ENCODE measurements at regions not wholly inside any gene's neighbourhood (a gene's known extent, or its start where the extent isn't known, plus 50 kb on each side); places are given as distances from the start of the nearest gene placed in this dataset.

DNA sequence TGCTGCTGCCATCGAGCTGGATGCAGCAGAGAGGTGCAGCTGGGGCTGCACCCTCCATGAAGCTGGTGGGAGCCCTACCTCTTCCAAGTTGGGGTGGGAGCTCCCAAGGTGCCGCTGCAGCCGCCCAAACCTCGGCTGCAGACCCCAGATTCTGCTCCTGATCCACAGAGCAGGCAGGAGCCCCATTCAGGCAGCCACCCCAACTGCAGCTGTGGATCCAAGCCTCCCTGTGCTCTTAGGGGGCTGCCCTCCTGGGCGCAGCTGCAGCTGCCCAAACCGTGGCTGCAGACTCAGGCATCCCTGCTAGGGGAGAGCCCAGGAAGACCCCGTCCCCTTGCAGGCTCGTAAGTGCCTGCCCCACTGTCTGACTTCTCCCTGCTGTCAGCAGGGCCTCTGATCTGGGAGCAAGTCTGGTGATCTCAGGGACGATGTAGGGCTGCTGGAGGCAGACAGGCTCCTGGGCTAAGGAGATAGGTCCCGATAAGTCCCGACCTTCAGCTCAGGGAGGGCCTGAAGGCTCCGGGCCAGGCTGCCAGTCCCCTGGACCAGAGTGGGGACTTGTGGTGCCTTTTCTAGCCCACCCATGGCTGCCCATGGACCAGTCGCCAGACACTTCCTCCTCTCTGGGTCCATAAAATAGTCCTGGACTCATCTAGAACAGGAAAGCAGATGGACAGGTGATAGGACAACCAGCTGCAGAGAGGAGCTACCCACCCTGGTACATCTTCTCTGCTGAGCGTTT, 767.1 kb upstream of the CDH7 start:
- H3K27ac ChIP-seq: no peak overlapping the region
- no peaks in the 10 kb centered on the region for H4K20me1 ChIP-seq (ENCODE audit: insufficient read depth)
- H3K4me2 ChIP-seq: no peak overlapping the region

DNA sequence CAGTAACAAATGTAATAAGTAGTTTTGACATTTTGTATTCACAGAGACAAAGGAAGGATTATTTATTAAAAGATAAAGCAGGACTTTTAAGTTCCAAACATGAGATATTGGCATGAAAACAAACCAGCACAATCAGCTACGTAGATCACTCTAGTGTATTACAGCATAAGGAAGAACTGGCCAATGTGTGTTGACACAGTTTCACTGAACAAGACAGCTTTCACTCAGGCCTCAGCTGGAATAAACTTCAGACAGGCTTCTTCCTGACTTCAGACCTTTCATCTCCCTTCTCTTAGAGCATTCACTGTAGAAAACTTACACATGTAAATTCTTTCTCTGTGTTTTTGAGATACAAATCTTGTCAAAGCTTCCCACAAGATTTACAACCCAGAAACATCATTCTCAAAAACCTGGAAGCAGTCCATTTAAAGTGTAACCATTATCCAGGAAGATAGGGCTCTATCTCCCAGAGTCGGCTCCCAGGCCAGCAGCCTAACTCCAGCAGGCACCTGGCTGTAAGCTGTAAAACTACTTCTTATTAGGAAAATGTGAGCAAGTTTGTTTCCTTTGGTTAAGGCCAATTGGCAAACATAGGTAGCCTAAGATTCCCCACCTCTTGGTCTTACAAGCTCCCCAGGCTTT, 768.3 kb upstream of the CDH7 start:
- H3K4me3 ChIP-seq (IDR thresholded peaks at IDR 0.05; ENCODE audit: insufficient read depth, low read depth, low read length): no peak overlapping the region
- no peak overlapping the region for H3K27ac ChIP-seq
- TF ChIP-seq, protein P1, sequence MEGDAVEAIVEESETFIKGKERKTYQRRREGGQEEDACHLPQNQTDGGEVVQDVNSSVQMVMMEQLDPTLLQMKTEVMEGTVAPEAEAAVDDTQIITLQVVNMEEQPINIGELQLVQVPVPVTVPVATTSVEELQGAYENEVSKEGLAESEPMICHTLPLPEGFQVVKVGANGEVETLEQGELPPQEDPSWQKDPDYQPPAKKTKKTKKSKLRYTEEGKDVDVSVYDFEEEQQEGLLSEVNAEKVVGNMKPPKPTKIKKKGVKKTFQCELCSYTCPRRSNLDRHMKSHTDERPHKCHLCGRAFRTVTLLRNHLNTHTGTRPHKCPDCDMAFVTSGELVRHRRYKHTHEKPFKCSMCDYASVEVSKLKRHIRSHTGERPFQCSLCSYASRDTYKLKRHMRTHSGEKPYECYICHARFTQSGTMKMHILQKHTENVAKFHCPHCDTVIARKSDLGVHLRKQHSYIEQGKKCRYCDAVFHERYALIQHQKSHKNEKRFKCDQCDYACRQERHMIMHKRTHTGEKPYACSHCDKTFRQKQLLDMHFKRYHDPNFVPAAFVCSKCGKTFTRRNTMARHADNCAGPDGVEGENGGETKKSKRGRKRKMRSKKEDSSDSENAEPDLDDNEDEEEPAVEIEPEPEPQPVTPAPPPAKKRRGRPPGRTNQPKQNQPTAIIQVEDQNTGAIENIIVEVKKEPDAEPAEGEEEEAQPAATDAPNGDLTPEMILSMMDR (conservative IDR thresholded peaks at IDR 0.05; ENCODE audit: low read depth, low read length): no peak
- no peaks in the 10 kb centered on the region for H3K79me2 ChIP-seq (ENCODE audit: insufficient read depth, low read depth)
- no peaks in the 10 kb centered on the region for H3K4me1 ChIP-seq (ENCODE audit: low read depth, poor library complexity, severe bottlenecking)
- no peak overlapping the region for H3K9ac ChIP-seq
- H3K4me2 ChIP-seq: no peak overlapping the region
- no peaks in the 10 kb centered on the region for H4K20me1 ChIP-seq (ENCODE audit: insufficient read depth)
- H2AFZ ChIP-seq (ENCODE audit: low read depth): no peak overlapping the region
- no peaks in the 10 kb centered on the region for H3K27me3 ChIP-seq (ENCODE audit: insufficient read depth, low read depth)
- H3K36me3 ChIP-seq (ENCODE audit: insufficient read depth): no peaks in the 10 kb centered on the region

More for the DNA sequence above, 767.1 kb upstream of the CDH7 start:
- no peaks in the 10 kb centered on the region for H3K79me2 ChIP-seq (ENCODE audit: insufficient read depth, low read depth)
- TF ChIP-seq, protein P1 (conservative IDR thresholded peaks at IDR 0.05; ENCODE audit: low read depth, low read length): no peak
- H3K4me3 ChIP-seq (IDR thresholded peaks at IDR 0.05; ENCODE audit: insufficient read depth, low read depth, low read length): no peak overlapping the region
- no peaks in the 10 kb centered on the region for H3K36me3 ChIP-seq (ENCODE audit: insufficient read depth)
- H2AFZ ChIP-seq (ENCODE audit: low read depth): no peak overlapping the region
- H3K4me1 ChIP-seq (ENCODE audit: low read depth, poor library complexity, severe bottlenecking): no peaks in the 10 kb centered on the region
- no peak overlapping the region for H3K9ac ChIP-seq
- H3K27me3 ChIP-seq (ENCODE audit: insufficient read depth, low read depth): no peaks in the 10 kb centered on the region

GRCh38 chr18:64981915-64982314, 768.9 kb upstream of the CDH7 start:
- Histone ChIP-seq H3K9ac (no peak overlapping the region), H3K27me3 (ENCODE audit: insufficient read depth, low read depth) (no peaks in the 10 kb centered on the region)

DNA sequence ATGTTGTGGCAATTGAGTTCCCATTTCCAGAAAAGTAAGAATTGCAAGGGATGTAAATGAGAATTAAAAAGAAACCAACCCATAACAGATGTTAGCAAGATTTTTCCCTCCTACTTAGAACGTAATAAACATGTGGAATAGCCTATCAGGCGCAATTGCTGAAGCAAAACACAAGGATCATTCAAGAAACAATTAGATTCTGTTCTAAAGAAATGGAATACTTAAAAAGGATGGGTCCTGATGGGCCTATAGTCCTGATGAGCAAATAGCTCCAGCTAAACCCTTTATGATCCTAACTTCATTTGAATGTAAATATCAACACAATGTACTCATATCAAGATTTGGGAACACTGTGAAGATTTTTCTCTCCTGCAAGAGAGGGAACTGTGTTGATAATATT, 771.0 kb upstream of the CDH7 start:
- no peaks in the 10 kb centered on the region for H3K79me2 ChIP-seq (ENCODE audit: insufficient read depth, low read depth)
- H2AFZ ChIP-seq (ENCODE audit: low read depth): no peak overlapping the region
- no peak overlapping the region for H3K4me2 ChIP-seq
- H3K4me1 ChIP-seq (ENCODE audit: low read depth, poor library complexity, severe bottlenecking): no peaks in the 10 kb centered on the region
- H3K36me3 ChIP-seq (ENCODE audit: insufficient read depth): no peaks in the 10 kb centered on the region
- no peak overlapping the region for H3K9ac ChIP-seq
- TF ChIP-seq, protein P1 (conservative IDR thresholded peaks at IDR 0.05; ENCODE audit: low read depth, low read length): no peak
- no peaks in the 10 kb centered on the region for H3K27me3 ChIP-seq (ENCODE audit: insufficient read depth, low read depth)
- H3K27ac ChIP-seq: no peak overlapping the region
- H3K4me3 ChIP-seq (IDR thresholded peaks at IDR 0.05; ENCODE audit: insufficient read depth, low read depth, low read length): no peak overlapping the region
- no peaks in the 10 kb centered on the region for H4K20me1 ChIP-seq (ENCODE audit: insufficient read depth)

More at GRCh38 chr18:64981915-64982314, 768.9 kb upstream of the CDH7 start:
- Histone ChIP-seq H3K4me2 (no peak overlapping the region), H2AFZ (ENCODE audit: low read depth) (no peak overlapping the region), H3K4me3 (IDR thresholded peaks at IDR 0.05; ENCODE audit: insufficient read depth, low read depth, low read length) (no peak overlapping the region), H3K36me3 (ENCODE audit: insufficient read depth) (no peaks in the 10 kb centered on the region), H3K4me1 (ENCODE audit: low read depth, poor library complexity, severe bottlenecking) (no peaks in the 10 kb centered on the region), H3K27ac (no peak overlapping the region), H3K79me2 (ENCODE audit: insufficient read depth, low read depth) (no peaks in the 10 kb centered on the region), H4K20me1 (ENCODE audit: insufficient read depth) (no peaks in the 10 kb centered on the region)
- TF ChIP-seq, protein P1 (conservative IDR thresholded peaks at IDR 0.05; ENCODE audit: low read depth, low read length): no peak

Measured in KMS-11 (cell line).